NT2/D1 (cell line): ENCODE measurements at regions not wholly inside any gene's neighbourhood (a gene's known extent, or its start where the extent isn't known, plus 50 kb on each side); places are given as distances from the start of the nearest gene placed in this dataset.

Experiments
- DNase-seq: peaks from one replicate; pipeline ENCODE4 v3.0.0-alpha.2; 2011; ENCODE audit warnings: low read depth, low spot score
- H3K27me3 ChIP-seq: 2 replicates; pipeline ENCODE4 v1.6.0; 2011; ENCODE audit warnings: mild to moderate bottlenecking; ENCODE audit not compliant: insufficient read length, insufficient read depth
- H3K36me3 ChIP-seq: 2 replicates; pipeline ENCODE4 v1.6.1; 2011; ENCODE audit warnings: mild to moderate bottlenecking, low read length, mixed read lengths; ENCODE audit not compliant: insufficient read depth, insufficient read length
- H3K4me1 ChIP-seq: 2 replicates; pipeline ENCODE4 v1.5.1; 2011; ENCODE audit not compliant: insufficient read depth, insufficient read length
- H3K4me3 ChIP-seq: 2 replicates; pipeline ENCODE4 v1.5.1; 2011; ENCODE audit warnings: low read depth; ENCODE audit not compliant: insufficient read length
- H3K9ac ChIP-seq: 2 replicates; pipeline ENCODE4 v1.6.0; 2011; ENCODE audit warnings: low read depth; ENCODE audit not compliant: insufficient read length
- H3K9me3 ChIP-seq: 2 replicates; pipeline ENCODE4 v1.5.1; 2011; ENCODE audit warnings: mild to moderate bottlenecking, low read length; ENCODE audit not compliant: insufficient read depth
- SUZ12 ChIP-seq: IDR thresholded peaks from 2 replicates; pipeline ENCODE4 v1.6.1; 2011; ENCODE audit not compliant: insufficient read length, insufficient read depth; ENCODE audit errors: extremely low read depth
- YY1 ChIP-seq: IDR thresholded peaks from 2 replicates; pipeline ENCODE4 v1.6.1; 2011; ENCODE audit not compliant: insufficient read length, insufficient read depth
- ZNF274 ChIP-seq: IDR thresholded peaks from 2 replicates; pipeline ENCODE4 v1.6.1; 2011; ENCODE audit warnings: mild to moderate bottlenecking, low read depth, low read length

DNA sequence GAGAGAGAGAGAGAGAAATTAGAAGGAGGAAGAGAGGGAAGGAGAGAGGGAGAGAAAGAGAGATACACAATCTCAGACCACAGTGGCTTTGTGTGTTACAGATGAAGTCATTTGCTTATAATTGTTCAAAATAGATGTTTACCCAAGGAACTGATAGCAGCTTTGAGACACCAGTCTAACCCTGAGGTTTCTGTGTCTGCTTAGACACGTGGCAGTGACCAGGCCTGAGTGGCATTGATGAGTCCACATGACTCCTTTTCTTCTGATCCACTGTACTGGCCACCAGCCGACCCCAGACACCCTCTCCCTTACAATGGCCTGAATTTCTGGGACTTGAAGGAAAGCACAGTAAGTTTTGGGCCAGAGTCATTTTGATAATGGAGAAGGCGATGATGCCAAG lies 104.9 kb downstream of the DUSP10 start:
- TF ChIP-seq ZNF274 (no peak), YY1 (no peak), SUZ12 (no peak)
- Histone ChIP-seq H3K9me3 (no peaks in the 10 kb centered on the region), H3K36me3 (no peaks in the 10 kb centered on the region), H3K27me3 (no peaks in the 10 kb centered on the region), H3K4me3 (no peak overlapping the region), H3K9ac (no peak overlapping the region), H3K4me1 (no peaks in the 10 kb centered on the region)
- DNase-seq = no peak

DNA sequence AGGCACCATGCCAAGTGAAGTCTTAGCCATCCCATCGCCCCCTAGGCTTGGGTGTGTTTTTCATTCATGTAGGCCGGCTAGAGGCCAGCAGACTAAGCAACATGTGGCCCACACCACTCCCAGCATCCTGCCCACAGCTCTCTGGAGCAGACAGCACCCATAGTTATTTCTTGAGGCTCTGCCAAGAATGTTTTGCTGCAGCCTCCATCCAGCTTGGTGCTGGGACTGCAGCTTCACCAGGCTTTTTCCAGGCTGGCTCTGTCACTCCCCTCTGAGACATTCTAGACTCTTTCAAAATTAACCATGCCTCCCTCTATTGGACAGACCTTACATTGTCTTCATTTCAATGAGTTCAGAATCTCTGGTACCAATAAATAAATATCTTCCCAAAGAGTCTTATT lies 104.2 kb downstream of the DUSP10 start:
- DNase-seq = no peak
- H3K9ac ChIP-seq = no peak overlapping the region
- H3K27me3 ChIP-seq = no peaks in the 10 kb centered on the region
- TF ChIP-seq YY1 (no peak), ZNF274 (no peak)
- no peaks in the 10 kb centered on the region for H3K4me1 ChIP-seq
- H3K9me3 ChIP-seq = no peaks in the 10 kb centered on the region
- no peak overlapping the region for H3K4me3 ChIP-seq
- no peaks in the 10 kb centered on the region for H3K36me3 ChIP-seq

DNA sequence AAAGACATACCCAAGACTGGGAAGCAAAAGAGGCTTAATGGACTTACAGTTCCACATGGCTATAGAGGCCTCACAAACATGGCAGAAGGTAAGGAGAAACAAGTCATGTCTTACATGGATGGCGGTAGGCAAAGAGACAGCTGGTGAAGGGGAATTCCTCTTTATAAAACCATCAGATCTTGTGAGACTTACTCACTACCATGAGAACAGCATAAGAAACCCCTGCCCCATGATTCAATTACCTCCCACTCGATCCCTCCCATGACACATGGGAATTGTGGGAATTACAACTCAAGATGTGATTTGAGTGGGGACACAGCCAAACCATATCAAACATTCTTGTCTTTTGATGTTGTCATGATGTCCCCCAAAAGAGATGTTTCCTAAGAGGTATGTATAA lies 103.3 kb downstream of the DUSP10 start:
- TF ChIP-seq YY1 = no peak
- no peak for TF ChIP-seq SUZ12
- TF ChIP-seq ZNF274 = no peak
- no peak for DNase-seq
- Histone ChIP-seq H3K9me3 (no peaks in the 10 kb centered on the region), H3K4me1 (no peaks in the 10 kb centered on the region), H3K36me3 (no peaks in the 10 kb centered on the region), H3K27me3 (no peaks in the 10 kb centered on the region), H3K9ac (no peak overlapping the region), H3K4me3 (no peak overlapping the region)

DNA sequence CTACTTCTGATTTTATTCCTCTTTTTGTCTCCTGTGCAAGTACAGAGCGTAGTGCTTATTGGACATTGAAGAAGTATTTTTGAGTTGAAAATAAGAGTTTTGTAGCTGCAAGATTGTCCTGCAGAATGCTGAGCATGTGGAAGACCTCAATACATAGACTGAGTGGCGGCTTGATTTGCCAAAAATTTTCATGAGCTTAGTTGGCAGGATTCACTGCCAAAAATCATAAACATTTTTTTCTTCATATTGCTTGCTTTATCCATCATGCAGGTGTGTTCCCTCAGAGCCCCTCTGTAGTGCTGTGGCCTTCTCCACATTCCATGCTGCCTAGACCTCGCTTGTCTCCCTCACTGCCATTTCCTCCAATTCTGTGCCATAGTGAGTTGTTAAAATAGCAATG lies 100.1 kb downstream of the DUSP10 start:
- Histone ChIP-seq H3K27me3 (no peaks in the 10 kb centered on the region), H3K9me3 (no peaks in the 10 kb centered on the region), H3K36me3 (no peaks in the 10 kb centered on the region), H3K4me1 (no peaks in the 10 kb centered on the region), H3K4me3 (no peak overlapping the region), H3K9ac (no peak overlapping the region)
- no peak for DNase-seq
- TF ChIP-seq YY1 = no peak
- no peak for TF ChIP-seq ZNF274
- no peak for TF ChIP-seq SUZ12

DNA sequence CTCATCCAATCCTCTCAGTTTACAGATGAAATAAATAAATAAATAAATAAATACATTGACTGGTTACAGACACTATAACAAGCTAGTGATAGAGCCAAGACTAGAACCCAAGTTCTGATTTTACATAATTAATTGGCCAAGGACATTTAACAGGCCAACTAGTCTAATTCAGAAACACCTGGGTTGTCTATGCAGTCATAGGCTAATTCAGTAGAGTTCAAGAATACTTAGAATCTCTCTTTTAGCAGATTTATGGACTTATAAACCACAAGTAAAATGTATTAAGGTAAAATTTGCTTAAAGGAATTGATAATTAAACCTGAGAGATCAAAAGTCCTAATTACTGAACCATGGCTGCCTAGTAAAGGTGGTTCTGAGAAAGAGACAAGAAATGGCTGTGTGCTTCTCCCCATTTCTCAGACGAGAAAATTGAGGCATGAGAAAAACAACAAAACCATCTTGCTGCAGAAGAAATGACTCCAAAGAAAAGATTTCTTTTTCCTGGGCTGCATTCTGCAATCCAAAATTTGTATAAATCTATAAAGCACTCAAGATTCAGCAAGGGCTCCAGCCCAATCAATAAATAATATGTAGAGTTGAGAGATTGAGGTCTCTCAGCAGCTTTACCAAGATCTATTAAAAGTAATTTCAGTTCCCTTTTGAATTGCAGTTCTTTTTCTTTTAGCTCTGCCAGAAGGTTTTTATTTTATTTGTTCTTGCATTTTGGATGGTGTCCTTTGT lies 98.3 kb downstream of the DUSP10 start:
- Histone ChIP-seq H3K9me3 (no peaks in the 10 kb centered on the region), H3K27me3 (no peaks in the 10 kb centered on the region), H3K36me3 (no peaks in the 10 kb centered on the region), H3K9ac (no peak overlapping the region), H3K4me1 (no peaks in the 10 kb centered on the region), H3K4me3 (no peak overlapping the region)
- TF ChIP-seq ZNF274 (no peak), SUZ12 (no peak), YY1 (no peak)
- DNase-seq = no peak

DNA sequence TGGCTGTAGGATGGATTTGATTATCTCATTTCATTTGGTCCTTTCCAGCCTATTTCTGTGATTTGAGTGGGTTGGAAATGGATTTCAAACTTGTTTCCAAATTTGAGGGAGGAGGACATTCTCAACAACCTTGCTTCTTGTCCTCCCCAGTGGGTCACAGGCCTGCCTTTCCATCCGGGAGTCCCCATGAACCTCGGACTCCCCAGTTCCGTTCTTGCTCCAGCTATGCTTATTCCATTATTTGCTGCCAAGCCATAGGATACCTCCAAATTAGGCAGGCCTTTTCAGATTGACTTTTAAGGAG lies 97.8 kb downstream of the DUSP10 start:
- Histone ChIP-seq H3K9ac (no peak overlapping the region), H3K4me1 (no peaks in the 10 kb centered on the region), H3K36me3 (no peaks in the 10 kb centered on the region), H3K9me3 (no peaks in the 10 kb centered on the region), H3K4me3 (no peak overlapping the region), H3K27me3 (no peaks in the 10 kb centered on the region)
- DNase-seq = no peak
- TF ChIP-seq YY1 = no peak
- TF ChIP-seq ZNF274 = no peak

DNA sequence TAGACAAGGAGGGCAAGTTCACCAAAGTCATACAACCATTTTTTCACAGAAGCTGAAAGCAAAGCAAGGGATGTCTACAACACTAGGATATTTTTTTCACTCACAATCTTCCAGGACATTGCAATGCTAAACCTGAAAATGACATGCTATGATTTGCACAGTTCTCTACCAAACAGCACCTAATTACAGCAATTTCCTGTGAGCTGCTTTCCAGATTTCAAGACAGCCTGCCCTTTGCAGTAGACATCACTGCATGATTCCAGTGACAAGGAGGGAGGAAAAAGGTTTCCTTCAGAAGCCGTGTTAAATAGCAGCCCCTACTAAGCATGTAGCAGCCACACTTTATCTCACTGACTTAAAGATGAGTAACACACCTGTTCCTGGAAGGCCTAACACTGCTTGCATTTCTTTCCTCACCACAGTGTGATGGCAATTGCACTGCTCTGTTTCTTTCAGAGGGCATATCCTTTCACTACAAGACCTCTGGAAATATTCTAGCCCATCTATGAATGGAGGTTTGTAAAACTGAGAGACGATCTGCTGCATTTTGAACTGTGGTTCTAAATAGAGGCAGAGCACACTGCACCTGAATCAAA lies 97.1 kb downstream of the DUSP10 start:
- Histone ChIP-seq H3K36me3 (no peaks in the 10 kb centered on the region), H3K9me3 (no peaks in the 10 kb centered on the region), H3K27me3 (no peaks in the 10 kb centered on the region), H3K9ac (no peak overlapping the region), H3K4me1 (no peaks in the 10 kb centered on the region), H3K4me3 (no peak overlapping the region)
- DNase-seq = no peak
- no peak for TF ChIP-seq YY1
- no peak for TF ChIP-seq SUZ12
- no peak for TF ChIP-seq ZNF274

DNA sequence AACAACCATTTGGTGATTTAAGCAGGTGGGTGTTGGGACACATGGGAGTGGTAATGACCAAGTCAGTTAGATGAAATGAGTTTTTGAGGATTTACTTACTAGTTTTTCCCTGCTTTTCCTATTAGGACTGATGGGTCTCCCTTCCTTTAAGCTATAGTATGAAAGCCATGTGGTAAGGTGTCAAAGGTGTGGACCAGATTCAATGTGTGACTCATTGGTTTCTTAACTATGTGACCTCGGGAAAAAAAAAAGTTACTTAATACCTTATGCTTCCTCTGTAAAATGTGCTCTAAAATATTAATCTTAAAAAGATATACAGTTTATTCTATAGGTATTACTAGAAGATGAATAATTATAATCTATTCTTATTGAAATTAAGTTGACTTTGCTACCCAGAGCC lies 93.7 kb downstream of the DUSP10 start:
- Histone ChIP-seq H3K27me3 (no peaks in the 10 kb centered on the region), H3K4me3 (no peak overlapping the region), H3K4me1 (no peaks in the 10 kb centered on the region), H3K9ac (no peak overlapping the region), H3K36me3 (no peaks in the 10 kb centered on the region), H3K9me3 (no peaks in the 10 kb centered on the region)
- no peak for DNase-seq
- TF ChIP-seq ZNF274 (no peak), YY1 (no peak), SUZ12 (no peak)
